D721Med (cell line): ENCODE measurements at regions not wholly inside any gene's neighbourhood (a gene's known extent, or its start where the extent isn't known, plus 50 kb on each side); places are given as distances from the start of the nearest gene placed in this dataset.

ENCODE experiments used
- DNase-seq: peaks from one replicate; pipeline ENCODE4 v3.0.0; 2011; ENCODE audit warnings: low spot score; ENCODE audit not compliant: insufficient read length
- FAIRE-seq: peaks from 2 replicates; lab custom pipeline; 2011; peaks lifted over from hg19 to GRCh38; lab: Jason Lieb, UNC
- CTCF ChIP-seq: IDR thresholded peaks from 2 replicates; pipeline ENCODE4 v1.5.1; 2012; ENCODE audit warnings: mild to moderate bottlenecking, control low read depth; ENCODE audit not compliant: insufficient read depth; ENCODE audit errors: missing control alignments

GRCh38 chr9:107647141-107647540 lies 157.6 kb upstream of the KLF4 start:
- FAIRE-seq: no peak
- no peak for TF ChIP-seq CTCF
- no peak for DNase-seq

GRCh38 chr9:107645464-107645833 lies 155.9 kb upstream of the KLF4 start:
- no peak for FAIRE-seq
- no peak for TF ChIP-seq CTCF
- DNase-seq: no peak

GRCh38 chr9:107644733-107645463 lies 155.3 kb upstream of the KLF4 start:
- no peak for DNase-seq

GRCh38 chr9:107639426-107639825 lies 149.9 kb upstream of the KLF4 start:
- no peak for TF ChIP-seq CTCF
- no peak for FAIRE-seq

More at GRCh38 chr9:107644733-107645463, 155.3 kb upstream of the KLF4 start:
- no peak for FAIRE-seq
- TF ChIP-seq CTCF: no peak

GRCh38 chr9:107638521-107639310 lies 149.1 kb upstream of the KLF4 start:
- no peak for TF ChIP-seq CTCF
- DNase-seq (no peak), FAIRE-seq (no peak)

More at GRCh38 chr9:107639426-107639825, 149.9 kb upstream of the KLF4 start:
- no peak for DNase-seq

- no peak for DNase-seq
- TF ChIP-seq CTCF: no peak
- no peak for FAIRE-seq
These were observed 148.2 kb upstream of the KLF4 start for GRCh38 chr9:107637421-107638420.
